DND-41 (cell line): ENCODE measurements at regions not wholly inside any gene's neighbourhood (a gene's known extent, or its start where the extent isn't known, plus 50 kb on each side); places are given as distances from the start of the nearest gene placed in this dataset.

ENCODE experiments used
- ATAC-seq: fragments of 200-7000 bp; cut with Tn5 transposase; 3 replicates; pipeline ENCODE4 v1.9.1; 2021; ENCODE audit warnings: low read depth; ENCODE audit not compliant: insufficient read depth
- DNase-seq: peaks from one replicate; pipeline ENCODE4 v3.0.0-alpha.2; 2020
- H2AFZ ChIP-seq: 2 replicates; pipeline ENCODE4 v1.6.0; 2012; ENCODE audit warnings: low read depth, low read length
- H3K27ac ChIP-seq: 2 replicates; pipeline ENCODE4 v1.5.1; 2012; ENCODE audit warnings: low read length, inconsistent platforms
- H3K27me3 ChIP-seq: fragments of 200-600 bp; sonication (generic); 2 replicates; pipeline ENCODE4 v1.6.0; 2012; ENCODE audit warnings: low read length, mild to moderate bottlenecking, inconsistent platforms; ENCODE audit not compliant: insufficient read depth, poor library complexity
- H3K36me3 ChIP-seq: 2 replicates; pipeline ENCODE4 v1.5.1; 2012; ENCODE audit warnings: low read length, inconsistent platforms; ENCODE audit not compliant: insufficient read depth
- H3K4me1 ChIP-seq: 2 replicates; pipeline ENCODE4 v1.5.1; 2012; ENCODE audit warnings: mild to moderate bottlenecking, low read length; ENCODE audit not compliant: insufficient read depth
- H3K4me2 ChIP-seq: 2 replicates; pipeline ENCODE4 v1.6.0; 2012; ENCODE audit warnings: mild to moderate bottlenecking, moderate library complexity, low read length, inconsistent platforms; ENCODE audit not compliant: insufficient read depth
- H3K4me3 ChIP-seq, 2 experiments: fragments of 200-600 bp in 1 of 2; shearing (Covaris generic) in 1 of 2; 2 replicates each; pipeline ENCODE4 v1.5.1; 2012 to 2016; ENCODE audit warnings: inconsistent platforms in 2 of 2, low read length in 2 of 2, mild to moderate bottlenecking in 2 of 2, low read depth in 1 of 2, moderate library complexity in 1 of 2
- H3K79me2 ChIP-seq: 2 replicates; pipeline ENCODE4 v1.6.0; 2012; ENCODE audit warnings: low read length, inconsistent platforms; ENCODE audit not compliant: insufficient read depth
- H3K9ac ChIP-seq: 2 replicates; pipeline ENCODE4 v1.6.0; 2012; ENCODE audit warnings: low read depth, mild to moderate bottlenecking, inconsistent platforms, low read length, moderate library complexity
- H3K9me3 ChIP-seq: 2 replicates; pipeline ENCODE4 v1.5.1; 2012; ENCODE audit warnings: low read length, moderate library complexity, mild to moderate bottlenecking, inconsistent platforms; ENCODE audit not compliant: insufficient read depth, severe bottlenecking
- H4K20me1 ChIP-seq: 2 replicates; pipeline ENCODE4 v1.6.0; 2012; ENCODE audit warnings: low read length; ENCODE audit not compliant: insufficient read depth
- CTCF ChIP-seq: IDR thresholded peaks from 2 replicates; pipeline ENCODE4 v1.5.1; 2012; ENCODE audit warnings: borderline replicate concordance, low read length, moderate library complexity, mild to moderate bottlenecking; ENCODE audit not compliant: poor library complexity, severe bottlenecking; ENCODE audit errors: extremely low read depth
- EZH2 ChIP-seq: IDR thresholded peaks from 3 replicates; pipeline ENCODE4 v1.6.1; 2012; ENCODE audit warnings: borderline replicate concordance, low read depth, mild to moderate bottlenecking, moderate library complexity, low read length, inconsistent platforms; ENCODE audit not compliant: severe bottlenecking

GRCh38 chr2:67075530-67076238, 321.4 kb upstream of the ETAA1 start:
- no peak overlapping the region for H2AFZ ChIP-seq
- DNase-seq = no peak
- no peak overlapping the region for H3K27ac ChIP-seq
- H3K27me3 ChIP-seq = no peaks in the 10 kb centered on the region
- no peak overlapping the region for H3K9ac ChIP-seq
- no peak overlapping the region for H3K4me3 ChIP-seq
- H3K79me2 ChIP-seq = no peaks in the 10 kb centered on the region
- no peak for TF ChIP-seq CTCF
- TF ChIP-seq EZH2 = no peak
- H3K9me3 ChIP-seq = no peaks in the 10 kb centered on the region
- H3K4me1 ChIP-seq = no peaks in the 10 kb centered on the region
- no peak for ATAC-seq
- no peak overlapping the region for H3K4me2 ChIP-seq
- no peaks in the 10 kb centered on the region for H3K36me3 ChIP-seq
- no peaks in the 10 kb centered on the region for H4K20me1 ChIP-seq

- Histone ChIP-seq H3K27me3 (no peaks in the 10 kb centered on the region), H4K20me1 (no peaks in the 10 kb centered on the region), H2AFZ (no peak overlapping the region), H3K9me3 (no peaks in the 10 kb centered on the region), H3K4me2 (no peak overlapping the region), H3K9ac (no peak overlapping the region), H3K27ac (no peak overlapping the region), H3K79me2 (no peaks in the 10 kb centered on the region), H3K36me3 (no peaks in the 10 kb centered on the region), H3K4me1 (no peaks in the 10 kb centered on the region), H3K4me3 (no peak overlapping the region)
- ATAC-seq (no peak), DNase-seq (no peak)
- TF ChIP-seq CTCF = no peak
- TF ChIP-seq EZH2 = no peak
These were observed 320.9 kb upstream of the ETAA1 start for GRCh38 chr2:67076239-67076624.

- Histone ChIP-seq H4K20me1 (no peaks in the 10 kb centered on the region), H3K79me2 (no peaks in the 10 kb centered on the region), H3K36me3 (no peaks in the 10 kb centered on the region), H3K9ac (no peak overlapping the region), H3K4me1 (no peaks in the 10 kb centered on the region), H3K27ac (no peak overlapping the region), H2AFZ (no peak overlapping the region), H3K4me3 (no peak overlapping the region), H3K9me3 (no peaks in the 10 kb centered on the region), H3K27me3 (no peaks in the 10 kb centered on the region), H3K4me2 (no peak overlapping the region)
- TF ChIP-seq CTCF (no peak), EZH2 (no peak)
- DNase-seq = no peak
- ATAC-seq = no peak
These were observed 317.4 kb upstream of the ETAA1 start for GRCh38 chr2:67079729-67080128.
